ENCODE measurements at regions not wholly inside any gene's neighbourhood (a gene's known extent, or its start where the extent isn't known, plus 50 kb on each side); places are given as distances from the start of the nearest gene placed in this dataset.

GRCh38 chr2:47311764-47312490, 57.2 kb upstream of the EPCAM start:
- TF ChIP-seq, protein P1, sequence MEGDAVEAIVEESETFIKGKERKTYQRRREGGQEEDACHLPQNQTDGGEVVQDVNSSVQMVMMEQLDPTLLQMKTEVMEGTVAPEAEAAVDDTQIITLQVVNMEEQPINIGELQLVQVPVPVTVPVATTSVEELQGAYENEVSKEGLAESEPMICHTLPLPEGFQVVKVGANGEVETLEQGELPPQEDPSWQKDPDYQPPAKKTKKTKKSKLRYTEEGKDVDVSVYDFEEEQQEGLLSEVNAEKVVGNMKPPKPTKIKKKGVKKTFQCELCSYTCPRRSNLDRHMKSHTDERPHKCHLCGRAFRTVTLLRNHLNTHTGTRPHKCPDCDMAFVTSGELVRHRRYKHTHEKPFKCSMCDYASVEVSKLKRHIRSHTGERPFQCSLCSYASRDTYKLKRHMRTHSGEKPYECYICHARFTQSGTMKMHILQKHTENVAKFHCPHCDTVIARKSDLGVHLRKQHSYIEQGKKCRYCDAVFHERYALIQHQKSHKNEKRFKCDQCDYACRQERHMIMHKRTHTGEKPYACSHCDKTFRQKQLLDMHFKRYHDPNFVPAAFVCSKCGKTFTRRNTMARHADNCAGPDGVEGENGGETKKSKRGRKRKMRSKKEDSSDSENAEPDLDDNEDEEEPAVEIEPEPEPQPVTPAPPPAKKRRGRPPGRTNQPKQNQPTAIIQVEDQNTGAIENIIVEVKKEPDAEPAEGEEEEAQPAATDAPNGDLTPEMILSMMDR (IDR thresholded peaks at IDR 0.05): no peak
- TF ChIP-seq POLR2AphosphoS5 (IDR thresholded peaks at IDR 0.05; ENCODE audit: low read depth, low read length) (no peak), SIN3A (IDR thresholded peaks at IDR 0.05; ENCODE audit: borderline replicate concordance, insufficient read depth, low read depth, low read length) (no peak), TCF7L2 (IDR thresholded peaks at IDR 0.05; ENCODE audit: low read depth, low read length) (no peak)

Measured in Panc1 (cell line).